B cell (primary cell): ENCODE measurements at regions not wholly inside any gene's neighbourhood (a gene's known extent, or its start where the extent isn't known, plus 50 kb on each side); places are given as distances from the start of the nearest gene placed in this dataset.

Experiments
- CTCF ChIP-seq: fragments of 200-600 bp; IDR thresholded peaks from one replicate; pipeline ENCODE4 v1.8.0; 2022; ENCODE audit warnings: antibody characterized with exemption, mild to moderate bottlenecking
- EZH2 ChIP-seq: IDR thresholded peaks from 2 replicates; pipeline ENCODE4 v1.6.1; 2012; ENCODE audit warnings: borderline replicate concordance, low read depth, mild to moderate bottlenecking, moderate library complexity, low read length; ENCODE audit not compliant: insufficient read depth, poor library complexity, severe bottlenecking

- TF ChIP-seq EZH2 (no peak), CTCF (no peak)
Measured at GRCh38 chr2:173651891-173652290, 297.2 kb downstream of the CDCA7 start.
